ENCODE measurements at regions not wholly inside any gene's neighbourhood (a gene's known extent, or its start where the extent isn't known, plus 50 kb on each side); places are given as distances from the start of the nearest gene placed in this dataset.

DNA sequence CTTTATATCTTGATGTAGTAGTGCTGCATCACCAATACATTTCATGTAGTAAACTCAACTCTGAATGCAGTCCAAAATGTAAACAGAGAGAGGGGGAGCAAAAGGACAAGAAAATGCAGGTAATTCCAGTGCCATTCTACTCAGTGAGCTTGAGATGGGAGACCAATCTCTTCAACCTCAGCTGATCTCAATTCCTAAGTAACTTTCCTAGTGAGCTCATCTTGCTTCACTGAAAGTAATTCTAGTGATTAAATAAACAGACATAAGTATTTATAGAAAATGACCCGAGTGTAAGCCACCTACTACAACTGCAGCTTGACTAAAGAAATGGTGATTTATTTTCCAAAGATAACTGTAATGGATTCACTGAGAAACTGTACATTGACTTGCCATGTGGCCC is 424.5 kb downstream of the DMRT2 start:
- no peak for DNase-seq
- Histone ChIP-seq H3K27me3 (no peaks in the 10 kb centered on the region), H3K27ac (no peak overlapping the region), H3K36me3 (no peaks in the 10 kb centered on the region), H3K4me3 (no peak overlapping the region), H3K9me3 (no peaks in the 10 kb centered on the region), H3K9ac (ENCODE audit: low read depth in 2 of 2, low read length in 2 of 2) (no peak overlapping the region), H3K4me1 (no peaks in the 10 kb centered on the region)
- TF ChIP-seq, protein P1, sequence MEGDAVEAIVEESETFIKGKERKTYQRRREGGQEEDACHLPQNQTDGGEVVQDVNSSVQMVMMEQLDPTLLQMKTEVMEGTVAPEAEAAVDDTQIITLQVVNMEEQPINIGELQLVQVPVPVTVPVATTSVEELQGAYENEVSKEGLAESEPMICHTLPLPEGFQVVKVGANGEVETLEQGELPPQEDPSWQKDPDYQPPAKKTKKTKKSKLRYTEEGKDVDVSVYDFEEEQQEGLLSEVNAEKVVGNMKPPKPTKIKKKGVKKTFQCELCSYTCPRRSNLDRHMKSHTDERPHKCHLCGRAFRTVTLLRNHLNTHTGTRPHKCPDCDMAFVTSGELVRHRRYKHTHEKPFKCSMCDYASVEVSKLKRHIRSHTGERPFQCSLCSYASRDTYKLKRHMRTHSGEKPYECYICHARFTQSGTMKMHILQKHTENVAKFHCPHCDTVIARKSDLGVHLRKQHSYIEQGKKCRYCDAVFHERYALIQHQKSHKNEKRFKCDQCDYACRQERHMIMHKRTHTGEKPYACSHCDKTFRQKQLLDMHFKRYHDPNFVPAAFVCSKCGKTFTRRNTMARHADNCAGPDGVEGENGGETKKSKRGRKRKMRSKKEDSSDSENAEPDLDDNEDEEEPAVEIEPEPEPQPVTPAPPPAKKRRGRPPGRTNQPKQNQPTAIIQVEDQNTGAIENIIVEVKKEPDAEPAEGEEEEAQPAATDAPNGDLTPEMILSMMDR (IDR thresholded peaks at IDR 0.05), result no peak
- intact Hi-C loops (cut with DNase I), result no loop called here

DNA sequence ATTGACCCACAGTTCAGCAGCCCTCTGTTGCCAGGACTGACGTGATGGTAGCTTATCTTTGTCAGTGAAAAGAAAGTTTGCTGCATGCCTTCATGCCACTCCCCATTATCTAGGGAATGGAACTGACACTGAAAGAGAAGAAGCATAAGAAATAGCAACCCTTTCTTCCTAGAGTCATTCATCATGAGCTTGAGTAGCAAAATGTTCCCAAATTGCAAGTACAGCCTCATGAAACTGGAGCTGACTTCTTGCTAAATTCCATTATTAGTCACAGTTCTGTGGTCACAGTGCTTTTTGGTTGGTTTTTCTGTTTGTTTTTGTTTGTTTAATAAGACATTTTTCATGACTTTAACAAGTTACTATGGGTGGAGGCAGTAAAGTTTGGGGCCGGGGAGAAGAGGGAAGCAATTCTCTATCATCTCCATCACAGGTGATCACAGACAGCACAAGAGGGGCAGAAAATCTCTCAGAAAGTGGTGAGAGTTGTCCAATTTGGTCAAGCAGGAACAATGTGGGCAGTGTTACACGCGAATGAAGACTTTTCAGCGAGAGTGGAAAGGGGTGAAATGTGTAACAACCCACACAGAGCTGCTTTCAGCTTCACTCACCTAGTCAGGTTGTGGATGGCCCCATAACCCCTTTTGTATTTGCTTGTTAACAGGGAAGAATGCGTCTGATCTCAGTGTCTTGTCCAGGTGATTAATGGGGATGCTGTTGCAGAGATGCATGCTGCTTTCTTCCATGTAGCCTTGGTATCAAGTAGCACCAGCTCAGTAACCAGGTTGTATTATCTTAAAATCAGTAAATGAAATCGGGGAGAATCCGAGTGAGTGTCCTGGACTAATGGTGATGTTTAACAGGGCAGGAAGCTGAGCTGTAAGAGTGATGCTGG is 440.4 kb downstream of the DMRT2 start:
- DNase-seq, result no peak
- Histone ChIP-seq H3K27ac (no peak overlapping the region), H3K4me3 (no peak overlapping the region), H3K9ac (ENCODE audit: low read depth in 2 of 2, low read length in 2 of 2) (no peak overlapping the region), H3K27me3 (no peaks in the 10 kb centered on the region), H3K9me3 (no peaks in the 10 kb centered on the region), H3K36me3 (no peaks in the 10 kb centered on the region), H3K4me1 (no peaks in the 10 kb centered on the region)
- TF ChIP-seq, protein P1 (IDR thresholded peaks at IDR 0.05), result no peak
- intact Hi-C loops (cut with DNase I), result no loop called here

DNA sequence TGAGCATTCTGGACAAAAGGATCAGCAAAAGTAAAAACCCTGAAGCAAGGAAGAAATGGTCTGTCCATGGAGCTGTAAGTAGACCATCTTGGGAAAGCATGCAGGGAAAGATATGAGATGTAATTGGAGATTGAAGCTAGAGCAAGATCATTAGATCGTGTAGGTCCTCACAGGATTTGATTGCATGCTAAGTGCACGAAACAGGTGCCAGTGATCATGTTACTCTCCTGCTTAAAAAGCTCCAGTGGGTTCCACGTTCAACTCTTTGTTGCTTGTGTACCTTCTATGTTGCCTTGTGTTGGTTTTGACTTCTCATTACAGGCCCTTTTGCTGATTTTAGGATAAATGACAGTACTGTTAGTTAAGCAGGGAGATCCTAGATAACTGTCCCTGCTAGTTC is 442.0 kb downstream of the DMRT2 start:
- H3K9me3 ChIP-seq, result no peaks in the 10 kb centered on the region
- H3K36me3 ChIP-seq, result no peaks in the 10 kb centered on the region
- H3K27ac ChIP-seq, result no peak overlapping the region
- TF ChIP-seq, protein P1 (IDR thresholded peaks at IDR 0.05), result no peak
- H3K9ac ChIP-seq (ENCODE audit: low read depth in 2 of 2, low read length in 2 of 2), result no peak overlapping the region
- no peaks in the 10 kb centered on the region for H3K4me1 ChIP-seq
- intact Hi-C loops (cut with DNase I), result no loop called here
- no peaks in the 10 kb centered on the region for H3K27me3 ChIP-seq
- no peak overlapping the region for H3K4me3 ChIP-seq
- DNase-seq, result no peak

DNA sequence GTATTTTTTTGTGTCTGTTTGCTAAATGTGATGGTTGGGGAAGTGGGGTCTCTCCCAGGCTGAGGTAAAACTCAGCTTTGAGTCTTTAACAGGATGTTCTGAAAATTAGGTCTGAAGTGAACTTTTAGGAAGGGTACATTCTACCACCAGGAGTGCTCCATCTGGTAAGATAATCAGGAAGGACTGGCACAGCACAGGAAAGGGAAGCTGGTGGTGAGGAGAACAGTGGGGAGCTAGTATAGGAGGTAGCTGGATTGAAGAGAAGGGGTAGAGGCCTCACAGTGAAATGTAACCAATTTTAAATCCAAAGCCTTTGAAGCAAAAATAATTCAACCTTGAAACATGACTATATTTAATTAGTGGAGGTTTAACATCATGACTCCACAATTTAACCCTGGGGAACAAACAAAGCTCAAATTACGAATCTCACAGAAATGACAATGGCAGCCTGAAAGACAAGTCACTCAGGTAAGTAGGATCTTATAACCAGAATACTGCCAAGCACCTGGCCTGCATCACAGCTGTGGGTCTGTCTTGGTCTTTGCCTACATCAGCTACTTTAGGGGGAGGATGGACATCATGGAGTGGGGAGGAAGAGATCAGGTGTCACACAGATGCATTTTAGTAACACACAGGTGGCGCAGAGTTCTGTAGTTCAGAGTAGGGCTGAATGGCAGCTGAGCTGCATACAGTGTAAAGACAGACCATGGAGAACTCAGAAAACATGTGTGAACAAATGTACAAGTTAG is 445.3 kb downstream of the DMRT2 start:
- no peak overlapping the region for H3K9ac ChIP-seq (ENCODE audit: low read depth in 2 of 2, low read length in 2 of 2)
- no peaks in the 10 kb centered on the region for H3K9me3 ChIP-seq
- H3K4me1 ChIP-seq, result no peaks in the 10 kb centered on the region
- H3K27me3 ChIP-seq, result no peaks in the 10 kb centered on the region
- no peak overlapping the region for H3K4me3 ChIP-seq
- TF ChIP-seq, protein P1 (IDR thresholded peaks at IDR 0.05), result no peak
- no peaks in the 10 kb centered on the region for H3K36me3 ChIP-seq
- H3K27ac ChIP-seq, result no peak overlapping the region
- intact Hi-C loops (cut with DNase I), result no loop called here
- DNase-seq, result no peak

DNA sequence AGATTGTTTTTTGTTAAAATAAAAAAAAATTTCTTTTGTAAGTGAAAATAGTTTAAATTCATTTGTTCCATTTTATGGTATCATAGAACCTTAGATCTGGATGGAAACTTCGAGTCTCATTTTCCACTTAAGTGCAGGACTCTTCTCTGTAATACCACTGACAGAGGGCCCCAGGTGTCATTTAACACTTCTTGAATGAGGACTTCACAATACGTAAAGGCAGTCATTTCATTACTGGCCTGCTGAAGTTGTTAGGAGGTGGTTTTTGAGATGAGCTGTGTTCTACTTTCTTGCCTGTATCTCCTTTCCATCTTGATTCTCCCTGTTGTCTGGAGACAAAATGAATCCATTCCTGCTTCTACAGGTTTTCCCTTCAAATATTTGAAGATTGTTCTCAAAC is 455.3 kb downstream of the DMRT2 start:
- H3K27ac ChIP-seq, result no peak overlapping the region
- no peaks in the 10 kb centered on the region for H3K9me3 ChIP-seq
- DNase-seq, result no peak
- H3K4me3 ChIP-seq, result no peak overlapping the region
- intact Hi-C loops (cut with DNase I), result no loop called here
- H3K27me3 ChIP-seq, result no peaks in the 10 kb centered on the region
- H3K9ac ChIP-seq (ENCODE audit: low read depth in 2 of 2, low read length in 2 of 2), result no peak overlapping the region
- TF ChIP-seq, protein P1 (IDR thresholded peaks at IDR 0.05), result no peak
- H3K4me1 ChIP-seq, result no peaks in the 10 kb centered on the region
- H3K36me3 ChIP-seq, result no peaks in the 10 kb centered on the region

All from colonic mucosa (tissue), 4 donors.